ENCODE measurements at regions not wholly inside any gene's neighbourhood (a gene's known extent, or its start where the extent isn't known, plus 50 kb on each side); places are given as distances from the start of the nearest gene placed in this dataset.

- FAIRE-seq = no peak
Measured at GRCh38 chr1:192950926-192951325, 108.2 kb downstream of the UCHL5 start.

GRCh38 chr1:192951691-192952460 is 107.3 kb downstream of the UCHL5 start:
- no peak for FAIRE-seq

- FAIRE-seq = no peak
Measured at GRCh38 chr1:192952646-192953045, 106.5 kb downstream of the UCHL5 start.

GRCh38 chr1:192954705-192955265 is 104.4 kb downstream of the UCHL5 start:
- FAIRE-seq = no peak

GRCh38 chr1:192958350-192958749 is 100.8 kb downstream of the UCHL5 start:
- FAIRE-seq = no peak

- FAIRE-seq = no peak
Measured at GRCh38 chr1:192958871-192959270, 100.3 kb downstream of the UCHL5 start.

GRCh38 chr1:192959657-192960186 is 99.4 kb downstream of the UCHL5 start:
- peak; percentile 51 for FAIRE-seq

All from colon (tissue), 2 donors.